Activated CD4-positive, alpha-beta memory T cell treated with anti-CD3 and anti-CD28 coated beads, Interleukin-2, amount 10 ng/mL, durations not matched to agents 7 days and 5 days (primary cell): ENCODE measurements at regions not wholly inside any gene's neighbourhood (a gene's known extent, or its start where the extent isn't known, plus 50 kb on each side); places are given as distances from the start of the nearest gene placed in this dataset.
"Not testable (repeated sequence)": the region's sequence is repeated elsewhere in the genome, so short reads cannot be mapped to it uniquely, and the experiment has no call there.

ENCODE experiments used
- CTCF ChIA-PET: fragments of 350-600 bp; sonication (Branson Sonifier 250); formaldehyde crosslinking; loops from one replicate; lab custom pipeline; 2021; ENCODE audit warnings: antibody characterized with exemption, inconsistent platforms; lab: Charles Lee
- POLR2A ChIA-PET: fragments of 350-600 bp; sonication (Branson Sonifier 250); formaldehyde crosslinking; loops from one replicate; lab custom pipeline; 2021; ENCODE audit warnings: antibody characterized with exemption; lab: Charles Lee
- DNase-seq: peaks from one replicate; pipeline ENCODE4 v3.0.0-alpha.2; 2020
- H3K27ac Mint-ChIP-seq: one replicate; pipeline ENCODE4 v1.8.0; 2021; ENCODE audit warnings: mild to moderate bottlenecking, mixed read lengths
- H3K27me3 Mint-ChIP-seq: one replicate; pipeline ENCODE4 v1.8.0; 2021; ENCODE audit warnings: mixed read lengths
- H3K36me3 Mint-ChIP-seq: one replicate; pipeline ENCODE4 v1.8.0; 2021; ENCODE audit warnings: low read depth, mixed read lengths
- H3K4me1 Mint-ChIP-seq: one replicate; pipeline ENCODE4 v1.8.0; 2021; ENCODE audit warnings: mixed read lengths
- H3K4me3 Mint-ChIP-seq: one replicate; pipeline ENCODE4 v1.8.0; 2021; ENCODE audit warnings: mild to moderate bottlenecking, mixed read lengths
- H3K9me3 Mint-ChIP-seq: one replicate; pipeline ENCODE4 v1.8.0; 2021; ENCODE audit warnings: mixed read lengths

GRCh38 chr5:115432691-115433090, 111.9 kb downstream of the FEM1C start:
- no peaks in the 10 kb centered on the region for H3K9me3 Mint-ChIP-seq
- H3K4me3 Mint-ChIP-seq, result no peak overlapping the region
- H3K4me1 Mint-ChIP-seq, result no peaks in the 10 kb centered on the region
- no peak for DNase-seq
- H3K36me3 Mint-ChIP-seq, result no peaks in the 10 kb centered on the region
- ChIA-PET POLR2A (no interaction called here), CTCF (no interaction called here)
- no peak overlapping the region for H3K27ac Mint-ChIP-seq
- peaks cover 24% of the 10 kb centered on the region for H3K27me3 Mint-ChIP-seq

GRCh38 chr5:115431116-115431515, 113.5 kb downstream of the FEM1C start:
- no peak overlapping the region for H3K27ac Mint-ChIP-seq
- H3K9me3 Mint-ChIP-seq, result no peaks in the 10 kb centered on the region
- ChIA-PET CTCF (interaction anchor here (0.8 kb wide), 1 partner anchor 408 kb away, joined by 3 read pairs; no protein-coding TSS in a partner anchor), POLR2A (no interaction called here)
- no peak for DNase-seq
- no peaks in the 10 kb centered on the region for H3K36me3 Mint-ChIP-seq
- no peaks in the 10 kb centered on the region for H3K4me1 Mint-ChIP-seq
- H3K27me3 Mint-ChIP-seq, result peaks cover 28% of the 10 kb centered on the region
- H3K4me3 Mint-ChIP-seq, result no peak overlapping the region

GRCh38 chr5:115430374-115430773, 114.2 kb downstream of the FEM1C start:
- no peaks in the 10 kb centered on the region for H3K4me1 Mint-ChIP-seq
- no peak overlapping the region for H3K27ac Mint-ChIP-seq
- no peak for DNase-seq
- H3K36me3 Mint-ChIP-seq, result no peaks in the 10 kb centered on the region
- POLR2A ChIA-PET, result no interaction called here
- CTCF ChIA-PET, result interaction anchor here (0.8 kb wide), 1 partner anchor 409 kb away, joined by 3 read pairs; no protein-coding TSS in a partner anchor
- H3K4me3 Mint-ChIP-seq, result no peak overlapping the region
- no peaks in the 10 kb centered on the region for H3K9me3 Mint-ChIP-seq
- peaks cover 26% of the 10 kb centered on the region for H3K27me3 Mint-ChIP-seq

- ChIA-PET POLR2A (no interaction called here), CTCF (no interaction called here)
- Mint-ChIP-seq H3K4me3 (no peak overlapping the region), H3K9me3 (no peaks in the 10 kb centered on the region), H3K36me3 (no peaks in the 10 kb centered on the region), H3K27ac (no peak overlapping the region), H3K4me1 (no peaks in the 10 kb centered on the region), H3K27me3 (peaks cover 24% of the 10 kb centered on the region)
- no peak for DNase-seq
Measured at GRCh38 chr5:115429345-115429940, 115.1 kb downstream of the FEM1C start.

GRCh38 chr5:115428676-115429075, 115.9 kb downstream of the FEM1C start:
- Mint-ChIP-seq H3K27ac (no peak overlapping the region), H3K36me3 (no peaks in the 10 kb centered on the region), H3K9me3 (no peaks in the 10 kb centered on the region), H3K4me3 (no peak overlapping the region), H3K27me3 (peaks cover 18% of the 10 kb centered on the region), H3K4me1 (no peaks in the 10 kb centered on the region)
- ChIA-PET CTCF (no interaction called here), POLR2A (no interaction called here)
- no peak for DNase-seq

GRCh38 chr5:115428248-115428647, 116.3 kb downstream of the FEM1C start:
- POLR2A ChIA-PET, result no interaction called here
- Mint-ChIP-seq H3K4me1 (no peaks in the 10 kb centered on the region), H3K4me3 (no peak overlapping the region), H3K9me3 (no peaks in the 10 kb centered on the region), H3K27me3 (peaks cover 18% of the 10 kb centered on the region), H3K36me3 (no peaks in the 10 kb centered on the region), H3K27ac (no peak overlapping the region)
- no peak for DNase-seq
- CTCF ChIA-PET, result no interaction called here

- no peak for DNase-seq
- Mint-ChIP-seq H3K27me3 (peaks cover 14% of the 10 kb centered on the region), H3K36me3 (no peaks in the 10 kb centered on the region), H3K4me3 (no peak overlapping the region), H3K27ac (no peak overlapping the region), H3K4me1 (no peaks in the 10 kb centered on the region), H3K9me3 (no peaks in the 10 kb centered on the region)
- CTCF ChIA-PET, result no interaction called here
- POLR2A ChIA-PET, result no interaction called here
Measured at GRCh38 chr5:115424446-115424845, 120.1 kb downstream of the FEM1C start.

GRCh38 chr5:115424030-115424429, 120.5 kb downstream of the FEM1C start:
- DNase-seq, result no peak
- no peaks in the 10 kb centered on the region for H3K4me1 Mint-ChIP-seq
- H3K27me3 Mint-ChIP-seq, result peaks cover 15% of the 10 kb centered on the region
- H3K27ac Mint-ChIP-seq, result no peak overlapping the region
- no peak overlapping the region for H3K4me3 Mint-ChIP-seq
- ChIA-PET CTCF (no interaction called here), POLR2A (no interaction called here)
- no peaks in the 10 kb centered on the region for H3K36me3 Mint-ChIP-seq
- H3K9me3 Mint-ChIP-seq, result no peaks in the 10 kb centered on the region

- Mint-ChIP-seq H3K4me3 (no peak overlapping the region), H3K4me1 (no peaks in the 10 kb centered on the region), H3K27ac (no peak overlapping the region), H3K27me3 (peaks cover 19% of the 10 kb centered on the region), H3K9me3 (no peaks in the 10 kb centered on the region), H3K36me3 (no peaks in the 10 kb centered on the region)
- POLR2A ChIA-PET, result no interaction called here
- DNase-seq, result no peak
- CTCF ChIA-PET, result no interaction called here
Measured at GRCh38 chr5:115423541-115423940, 121.0 kb downstream of the FEM1C start.

GRCh38 chr5:115423051-115423450, 121.5 kb downstream of the FEM1C start:
- no peak for DNase-seq
- Mint-ChIP-seq H3K36me3 (no peaks in the 10 kb centered on the region), H3K27ac (no peak overlapping the region), H3K9me3 (no peaks in the 10 kb centered on the region), H3K27me3 (peaks cover 19% of the 10 kb centered on the region), H3K4me1 (no peaks in the 10 kb centered on the region), H3K4me3 (no peak overlapping the region)
- ChIA-PET POLR2A (no interaction called here), CTCF (no interaction called here)

GRCh38 chr5:115420812-115421211, 123.8 kb downstream of the FEM1C start:
- POLR2A ChIA-PET, DNase-seq, H3K4me3 Mint-ChIP-seq, H3K36me3 Mint-ChIP-seq, CTCF ChIA-PET, H3K27ac Mint-ChIP-seq, H3K4me1 Mint-ChIP-seq, H3K9me3 Mint-ChIP-seq: not testable (repeated sequence)
- H3K27me3 Mint-ChIP-seq, result peaks cover 15% of the 10 kb centered on the region

- Mint-ChIP-seq H3K4me1 (no peaks in the 10 kb centered on the region), H3K27me3 (peaks cover 15% of the 10 kb centered on the region), H3K4me3 (no peak overlapping the region), H3K9me3 (no peaks in the 10 kb centered on the region), H3K36me3 (no peaks in the 10 kb centered on the region), H3K27ac (no peak overlapping the region)
- POLR2A ChIA-PET, result no interaction called here
- DNase-seq, result no peak
- CTCF ChIA-PET, result no interaction called here
Measured at GRCh38 chr5:115419846-115420585, 123.6 kb upstream of the CCDC112 start.

- Mint-ChIP-seq H3K36me3 (no peaks in the 10 kb centered on the region), H3K27me3 (peaks cover 15% of the 10 kb centered on the region), H3K4me1 (no peaks in the 10 kb centered on the region), H3K4me3 (no peak overlapping the region), H3K9me3 (no peaks in the 10 kb centered on the region), H3K27ac (no peak overlapping the region)
- CTCF ChIA-PET, result no interaction called here
- DNase-seq, result no peak
- POLR2A ChIA-PET, result no interaction called here
Measured at GRCh38 chr5:115418788-115419187, 122.3 kb upstream of the CCDC112 start.

GRCh38 chr5:115417076-115417475, 120.6 kb upstream of the CCDC112 start:
- Mint-ChIP-seq H3K4me3 (no peak overlapping the region), H3K9me3 (no peaks in the 10 kb centered on the region), H3K4me1 (no peaks in the 10 kb centered on the region), H3K36me3 (no peaks in the 10 kb centered on the region), H3K27me3 (peaks cover 11% of the 10 kb centered on the region), H3K27ac (no peak overlapping the region)
- DNase-seq, result no peak
- CTCF ChIA-PET, result no interaction called here
- POLR2A ChIA-PET, result no interaction called here
